Fibroblast of villous mesenchyme (primary cell): ENCODE measurements at regions not wholly inside any gene's neighbourhood (a gene's known extent, or its start where the extent isn't known, plus 50 kb on each side); places are given as distances from the start of the nearest gene placed in this dataset.

Experiments used
- DNase-seq: peaks from one replicate; pipeline ENCODE4 v3.0.0-alpha.2; 2010; ENCODE audit warnings: low read depth
- H3K4me3 ChIP-seq: 2 replicates; pipeline ENCODE4 v1.5.1; 2011; ENCODE audit warnings: low read depth, mild to moderate bottlenecking, low read length
- CTCF ChIP-seq: IDR thresholded peaks from 2 replicates; pipeline ENCODE4 v1.5.1; 2012; ENCODE audit warnings: low read depth, mild to moderate bottlenecking, low read length; ENCODE audit not compliant: insufficient read depth

- TF ChIP-seq CTCF, result no peak
- no peak overlapping the region for H3K4me3 ChIP-seq
- no peak for DNase-seq
Observed at GRCh38 chr10:105990529-105990928, 1174.0 kb downstream of the SORCS1 start.

GRCh38 chr10:105989995-105990394 is 1174.5 kb downstream of the SORCS1 start:
- DNase-seq, result no peak
- TF ChIP-seq CTCF, result no peak
- no peak overlapping the region for H3K4me3 ChIP-seq

GRCh38 chr10:105988848-105989247 is 1175.7 kb downstream of the SORCS1 start:
- no peak overlapping the region for H3K4me3 ChIP-seq
- DNase-seq, result no peak
- TF ChIP-seq CTCF, result no peak

- H3K4me3 ChIP-seq, result no peak overlapping the region
- TF ChIP-seq CTCF, result no peak
- peak; percentile 14 for DNase-seq
Observed at GRCh38 chr10:105986912-105987635, 1177.4 kb downstream of the SORCS1 start.

GRCh38 chr10:105986486-105986885 is 1178.0 kb downstream of the SORCS1 start:
- H3K4me3 ChIP-seq, result no peak overlapping the region
- no peak for TF ChIP-seq CTCF
- DNase-seq, result peak; percentile 6

GRCh38 chr10:105982735-105983134 is 1181.8 kb downstream of the SORCS1 start:
- TF ChIP-seq CTCF, result no peak
- no peak for DNase-seq
- H3K4me3 ChIP-seq, result no peak overlapping the region

- H3K4me3 ChIP-seq, result no peak overlapping the region
- DNase-seq, result no peak
- no peak for TF ChIP-seq CTCF
Observed at GRCh38 chr10:105981679-105982078, 1182.8 kb downstream of the SORCS1 start.
